HCT116 (cell line): ENCODE measurements at regions not wholly inside any gene's neighbourhood (a gene's known extent, or its start where the extent isn't known, plus 50 kb on each side); places are given as distances from the start of the nearest gene placed in this dataset.

Experiments used
- ELF1 ChIP-seq: IDR thresholded peaks from 2 replicates; pipeline ENCODE4 v1.6.1; 2012; ENCODE audit warnings: low read depth, borderline replicate concordance
- POLR2A ChIP-seq: IDR thresholded peaks from 2 replicates; pipeline ENCODE4 v1.7.0; 2011; ENCODE audit warnings: borderline replicate concordance; ENCODE audit not compliant: insufficient read depth, insufficient read length; ENCODE audit errors: extremely low read depth
- POLR2AphosphoS5 ChIP-seq: IDR thresholded peaks from 2 replicates; pipeline ENCODE4 v1.6.1; 2011; ENCODE audit warnings: mild to moderate bottlenecking, low read depth, low read length, moderate library complexity
- SIN3A ChIP-seq: IDR thresholded peaks from 2 replicates; pipeline ENCODE4 v1.6.1; 2012; ENCODE audit warnings: low read depth
- TF ChIP-seq, protein P1 (sequence below), 3 experiments: fragments of 200-600 bp in 1 of 3; sonication (generic) in 1 of 3; IDR thresholded peaks in 2 of 3; conservative IDR thresholded peaks in 1 of 3; 2 replicates each; pipeline ENCODE4 v1.5.1; 2012 to 2017; ENCODE audit warnings: low read depth in 2 of 3, low read length in 2 of 3, antibody characterized with exemption in 1 of 3, borderline replicate concordance in 1 of 3, control low read depth in 1 of 3, mild to moderate bottlenecking in 1 of 3, mixed read lengths in 1 of 3, mixed run types in 1 of 3, moderate library complexity in 1 of 3; ENCODE audit not compliant: insufficient read depth in 1 of 3
- TF ChIP-seq, protein P2 (sequence below): IDR thresholded peaks from 2 replicates; pipeline ENCODE4 v1.6.1; 2012
- TF ChIP-seq, protein P3 (sequence below): IDR thresholded peaks from 2 replicates; pipeline ENCODE4 v1.6.1; 2012; ENCODE audit warnings: low read depth

DNA sequence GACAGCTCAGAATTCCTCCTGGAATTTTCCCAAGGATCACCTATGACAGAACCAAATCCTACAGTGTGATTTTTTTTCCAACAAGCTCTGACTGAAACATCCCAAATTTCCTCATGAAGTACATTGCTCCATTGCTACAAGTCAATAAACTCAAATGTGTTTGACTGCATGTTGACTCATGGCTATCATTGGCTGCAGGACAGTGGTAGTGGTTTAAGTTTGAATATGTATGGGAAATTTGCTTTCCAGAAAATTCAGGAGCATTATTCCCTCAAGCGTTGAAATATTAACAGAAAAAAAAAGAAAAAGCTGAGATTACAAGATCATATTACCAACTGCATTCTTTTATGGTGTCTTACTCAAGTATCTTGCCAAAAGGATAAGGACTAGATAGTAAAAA, 402.8 kb upstream of the DSEL start:
- TF ChIP-seq, protein P1, sequence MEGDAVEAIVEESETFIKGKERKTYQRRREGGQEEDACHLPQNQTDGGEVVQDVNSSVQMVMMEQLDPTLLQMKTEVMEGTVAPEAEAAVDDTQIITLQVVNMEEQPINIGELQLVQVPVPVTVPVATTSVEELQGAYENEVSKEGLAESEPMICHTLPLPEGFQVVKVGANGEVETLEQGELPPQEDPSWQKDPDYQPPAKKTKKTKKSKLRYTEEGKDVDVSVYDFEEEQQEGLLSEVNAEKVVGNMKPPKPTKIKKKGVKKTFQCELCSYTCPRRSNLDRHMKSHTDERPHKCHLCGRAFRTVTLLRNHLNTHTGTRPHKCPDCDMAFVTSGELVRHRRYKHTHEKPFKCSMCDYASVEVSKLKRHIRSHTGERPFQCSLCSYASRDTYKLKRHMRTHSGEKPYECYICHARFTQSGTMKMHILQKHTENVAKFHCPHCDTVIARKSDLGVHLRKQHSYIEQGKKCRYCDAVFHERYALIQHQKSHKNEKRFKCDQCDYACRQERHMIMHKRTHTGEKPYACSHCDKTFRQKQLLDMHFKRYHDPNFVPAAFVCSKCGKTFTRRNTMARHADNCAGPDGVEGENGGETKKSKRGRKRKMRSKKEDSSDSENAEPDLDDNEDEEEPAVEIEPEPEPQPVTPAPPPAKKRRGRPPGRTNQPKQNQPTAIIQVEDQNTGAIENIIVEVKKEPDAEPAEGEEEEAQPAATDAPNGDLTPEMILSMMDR (IDR thresholded peaks at IDR 0.05 in 2 of 3, conservative IDR thresholded peaks at IDR 0.05 in 1 of 3; ENCODE audit: borderline replicate concordance in 1 of 3, insufficient read depth in 1 of 3, low read depth in 2 of 3, low read length in 2 of 3) = no peak
- TF ChIP-seq, protein P2, sequence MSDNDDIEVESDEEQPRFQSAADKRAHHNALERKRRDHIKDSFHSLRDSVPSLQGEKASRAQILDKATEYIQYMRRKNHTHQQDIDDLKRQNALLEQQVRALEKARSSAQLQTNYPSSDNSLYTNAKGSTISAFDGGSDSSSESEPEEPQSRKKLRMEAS = no peak
- TF ChIP-seq POLR2A (no peak), POLR2AphosphoS5 (no peak), SIN3A (no peak), ELF1 (no peak)
- TF ChIP-seq, protein P3, sequence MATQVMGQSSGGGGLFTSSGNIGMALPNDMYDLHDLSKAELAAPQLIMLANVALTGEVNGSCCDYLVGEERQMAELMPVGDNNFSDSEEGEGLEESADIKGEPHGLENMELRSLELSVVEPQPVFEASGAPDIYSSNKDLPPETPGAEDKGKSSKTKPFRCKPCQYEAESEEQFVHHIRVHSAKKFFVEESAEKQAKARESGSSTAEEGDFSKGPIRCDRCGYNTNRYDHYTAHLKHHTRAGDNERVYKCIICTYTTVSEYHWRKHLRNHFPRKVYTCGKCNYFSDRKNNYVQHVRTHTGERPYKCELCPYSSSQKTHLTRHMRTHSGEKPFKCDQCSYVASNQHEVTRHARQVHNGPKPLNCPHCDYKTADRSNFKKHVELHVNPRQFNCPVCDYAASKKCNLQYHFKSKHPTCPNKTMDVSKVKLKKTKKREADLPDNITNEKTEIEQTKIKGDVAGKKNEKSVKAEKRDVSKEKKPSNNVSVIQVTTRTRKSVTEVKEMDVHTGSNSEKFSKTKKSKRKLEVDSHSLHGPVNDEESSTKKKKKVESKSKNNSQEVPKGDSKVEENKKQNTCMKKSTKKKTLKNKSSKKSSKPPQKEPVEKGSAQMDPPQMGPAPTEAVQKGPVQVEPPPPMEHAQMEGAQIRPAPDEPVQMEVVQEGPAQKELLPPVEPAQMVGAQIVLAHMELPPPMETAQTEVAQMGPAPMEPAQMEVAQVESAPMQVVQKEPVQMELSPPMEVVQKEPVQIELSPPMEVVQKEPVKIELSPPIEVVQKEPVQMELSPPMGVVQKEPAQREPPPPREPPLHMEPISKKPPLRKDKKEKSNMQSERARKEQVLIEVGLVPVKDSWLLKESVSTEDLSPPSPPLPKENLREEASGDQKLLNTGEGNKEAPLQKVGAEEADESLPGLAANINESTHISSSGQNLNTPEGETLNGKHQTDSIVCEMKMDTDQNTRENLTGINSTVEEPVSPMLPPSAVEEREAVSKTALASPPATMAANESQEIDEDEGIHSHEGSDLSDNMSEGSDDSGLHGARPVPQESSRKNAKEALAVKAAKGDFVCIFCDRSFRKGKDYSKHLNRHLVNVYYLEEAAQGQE = no peak
